HCT116 (cell line): ENCODE measurements at regions not wholly inside any gene's neighbourhood (a gene's known extent, or its start where the extent isn't known, plus 50 kb on each side); places are given as distances from the start of the nearest gene placed in this dataset.

Experiments
- EZH2 ChIP-seq: fragments of 200-600 bp; sonication (generic); IDR thresholded peaks from 2 replicates; pipeline ENCODE4 v1.6.1; 2017; ENCODE audit warnings: antibody characterized with exemption, mixed run types
- JUND ChIP-seq: IDR thresholded peaks from 2 replicates; pipeline ENCODE4 v1.6.1; 2012
- SP1 ChIP-seq: IDR thresholded peaks from 2 replicates; pipeline ENCODE4 v1.6.1; 2012; ENCODE audit warnings: low read depth
- TCF7L2 ChIP-seq: IDR thresholded peaks from 2 replicates; pipeline ENCODE4 v1.7.0; 2011; ENCODE audit warnings: borderline replicate concordance, inconsistent platforms; ENCODE audit not compliant: insufficient read depth, insufficient read length; ENCODE audit errors: extremely low read depth
- ZNF274 ChIP-seq: fragments of 200-500 bp; sonication (Bioruptor generic); IDR thresholded peaks from 2 replicates; pipeline ENCODE4 v1.6.1; 2014; ENCODE audit warnings: mild to moderate bottlenecking, low read depth, low read length, inconsistent platforms
- TF ChIP-seq, protein P1 (sequence below), 3 experiments: fragments of 200-600 bp in 1 of 3; sonication (generic) in 1 of 3; IDR thresholded peaks in 2 of 3; conservative IDR thresholded peaks in 1 of 3; 2 replicates each; pipeline ENCODE4 v1.5.1; 2012 to 2017; ENCODE audit warnings: low read depth in 2 of 3, low read length in 2 of 3, antibody characterized with exemption in 1 of 3, borderline replicate concordance in 1 of 3, control low read depth in 1 of 3, mild to moderate bottlenecking in 1 of 3, mixed read lengths in 1 of 3, mixed run types in 1 of 3, moderate library complexity in 1 of 3; ENCODE audit not compliant: insufficient read depth in 1 of 3
- TF ChIP-seq, protein P2 (sequence below): IDR thresholded peaks from 2 replicates; pipeline ENCODE4 v1.6.1; 2012; ENCODE audit warnings: low read depth
- TF ChIP-seq, protein P3 (sequence below): IDR thresholded peaks from 2 replicates; pipeline ENCODE4 v1.6.1; 2012

GRCh38 chr3:1998739-1999138 lies 99.9 kb upstream of the CNTN4 start:
- TF ChIP-seq, protein P1, sequence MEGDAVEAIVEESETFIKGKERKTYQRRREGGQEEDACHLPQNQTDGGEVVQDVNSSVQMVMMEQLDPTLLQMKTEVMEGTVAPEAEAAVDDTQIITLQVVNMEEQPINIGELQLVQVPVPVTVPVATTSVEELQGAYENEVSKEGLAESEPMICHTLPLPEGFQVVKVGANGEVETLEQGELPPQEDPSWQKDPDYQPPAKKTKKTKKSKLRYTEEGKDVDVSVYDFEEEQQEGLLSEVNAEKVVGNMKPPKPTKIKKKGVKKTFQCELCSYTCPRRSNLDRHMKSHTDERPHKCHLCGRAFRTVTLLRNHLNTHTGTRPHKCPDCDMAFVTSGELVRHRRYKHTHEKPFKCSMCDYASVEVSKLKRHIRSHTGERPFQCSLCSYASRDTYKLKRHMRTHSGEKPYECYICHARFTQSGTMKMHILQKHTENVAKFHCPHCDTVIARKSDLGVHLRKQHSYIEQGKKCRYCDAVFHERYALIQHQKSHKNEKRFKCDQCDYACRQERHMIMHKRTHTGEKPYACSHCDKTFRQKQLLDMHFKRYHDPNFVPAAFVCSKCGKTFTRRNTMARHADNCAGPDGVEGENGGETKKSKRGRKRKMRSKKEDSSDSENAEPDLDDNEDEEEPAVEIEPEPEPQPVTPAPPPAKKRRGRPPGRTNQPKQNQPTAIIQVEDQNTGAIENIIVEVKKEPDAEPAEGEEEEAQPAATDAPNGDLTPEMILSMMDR (IDR thresholded peaks at IDR 0.05 in 2 of 3, conservative IDR thresholded peaks at IDR 0.05 in 1 of 3; ENCODE audit: borderline replicate concordance in 1 of 3, insufficient read depth in 1 of 3, low read depth in 2 of 3, low read length in 2 of 3): no peak
- TF ChIP-seq, protein P2, sequence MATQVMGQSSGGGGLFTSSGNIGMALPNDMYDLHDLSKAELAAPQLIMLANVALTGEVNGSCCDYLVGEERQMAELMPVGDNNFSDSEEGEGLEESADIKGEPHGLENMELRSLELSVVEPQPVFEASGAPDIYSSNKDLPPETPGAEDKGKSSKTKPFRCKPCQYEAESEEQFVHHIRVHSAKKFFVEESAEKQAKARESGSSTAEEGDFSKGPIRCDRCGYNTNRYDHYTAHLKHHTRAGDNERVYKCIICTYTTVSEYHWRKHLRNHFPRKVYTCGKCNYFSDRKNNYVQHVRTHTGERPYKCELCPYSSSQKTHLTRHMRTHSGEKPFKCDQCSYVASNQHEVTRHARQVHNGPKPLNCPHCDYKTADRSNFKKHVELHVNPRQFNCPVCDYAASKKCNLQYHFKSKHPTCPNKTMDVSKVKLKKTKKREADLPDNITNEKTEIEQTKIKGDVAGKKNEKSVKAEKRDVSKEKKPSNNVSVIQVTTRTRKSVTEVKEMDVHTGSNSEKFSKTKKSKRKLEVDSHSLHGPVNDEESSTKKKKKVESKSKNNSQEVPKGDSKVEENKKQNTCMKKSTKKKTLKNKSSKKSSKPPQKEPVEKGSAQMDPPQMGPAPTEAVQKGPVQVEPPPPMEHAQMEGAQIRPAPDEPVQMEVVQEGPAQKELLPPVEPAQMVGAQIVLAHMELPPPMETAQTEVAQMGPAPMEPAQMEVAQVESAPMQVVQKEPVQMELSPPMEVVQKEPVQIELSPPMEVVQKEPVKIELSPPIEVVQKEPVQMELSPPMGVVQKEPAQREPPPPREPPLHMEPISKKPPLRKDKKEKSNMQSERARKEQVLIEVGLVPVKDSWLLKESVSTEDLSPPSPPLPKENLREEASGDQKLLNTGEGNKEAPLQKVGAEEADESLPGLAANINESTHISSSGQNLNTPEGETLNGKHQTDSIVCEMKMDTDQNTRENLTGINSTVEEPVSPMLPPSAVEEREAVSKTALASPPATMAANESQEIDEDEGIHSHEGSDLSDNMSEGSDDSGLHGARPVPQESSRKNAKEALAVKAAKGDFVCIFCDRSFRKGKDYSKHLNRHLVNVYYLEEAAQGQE: no peak
- TF ChIP-seq JUND: no peak
- TF ChIP-seq ZNF274: no peak
- no peak for TF ChIP-seq TCF7L2
- no peak for TF ChIP-seq SP1
- TF ChIP-seq, protein P3, sequence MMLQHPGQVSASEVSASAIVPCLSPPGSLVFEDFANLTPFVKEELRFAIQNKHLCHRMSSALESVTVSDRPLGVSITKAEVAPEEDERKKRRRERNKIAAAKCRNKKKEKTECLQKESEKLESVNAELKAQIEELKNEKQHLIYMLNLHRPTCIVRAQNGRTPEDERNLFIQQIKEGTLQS: no peak
- TF ChIP-seq EZH2: no peak
